A172 (cell line): ENCODE measurements at regions not wholly inside any gene's neighbourhood (a gene's known extent, or its start where the extent isn't known, plus 50 kb on each side); places are given as distances from the start of the nearest gene placed in this dataset.
"Not testable (repeated sequence)": the region's sequence is repeated elsewhere in the genome, so short reads cannot be mapped to it uniquely, and the experiment has no call there.

Experiments
- DNase-seq: peaks from one replicate; pipeline ENCODE4 v3.0.0-alpha.2; 2015; ENCODE audit warnings: low spot score

DNA sequence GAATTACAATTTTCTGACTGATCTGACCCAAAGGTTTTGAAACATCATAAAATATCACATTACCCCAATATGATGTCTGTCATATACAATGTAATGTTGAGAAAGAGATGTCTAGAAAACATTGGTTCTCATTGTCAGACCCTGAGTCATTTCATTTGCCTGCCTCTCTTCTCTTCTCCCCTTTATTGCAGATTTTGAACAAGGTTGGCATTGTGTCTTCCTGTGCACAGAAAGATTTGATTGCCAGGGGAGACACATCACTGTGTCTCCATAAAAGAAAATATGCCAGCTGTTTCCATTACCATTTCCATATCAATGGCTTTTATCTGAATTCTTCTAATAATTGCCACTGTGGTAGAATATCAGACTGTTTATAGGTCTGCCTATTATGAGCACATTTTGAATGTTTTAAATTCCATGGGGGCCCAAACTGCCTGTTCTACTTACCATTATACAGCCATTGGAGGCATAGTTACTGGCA, 65.6 kb downstream of the IFI44 start:
- DNase-seq, result no peak

DNA sequence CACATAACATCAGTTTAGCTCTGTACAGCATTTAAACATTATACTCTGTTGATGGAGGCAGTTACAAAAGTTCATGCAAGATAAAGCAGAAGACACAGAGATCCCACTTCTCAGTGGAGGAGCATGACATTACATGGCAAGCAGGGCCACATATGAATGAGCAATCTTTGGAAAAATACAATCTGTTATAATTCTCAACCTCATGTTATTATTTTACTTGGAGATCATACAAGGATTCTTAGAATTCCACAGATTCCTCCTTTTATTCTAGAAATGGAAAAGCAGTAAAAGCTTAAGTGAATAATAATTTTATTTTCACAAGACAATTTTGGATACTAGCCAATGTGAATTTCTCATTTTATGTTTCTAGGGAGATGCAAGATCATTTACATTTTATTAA, 66.6 kb downstream of the IFI44 start:
- DNase-seq, result peak; percentile 16

- no peak for DNase-seq
Measured at GRCh38 chr1:78718566-78718965, 68.9 kb downstream of the IFI44 start.

GRCh38 chr1:78721136-78721535, 71.5 kb downstream of the IFI44 start:
- no peak for DNase-seq

GRCh38 chr1:78722105-78722504, 72.5 kb downstream of the IFI44 start:
- no peak for DNase-seq

GRCh38 chr1:78722521-78722920, 72.9 kb downstream of the IFI44 start:
- DNase-seq, result no peak

GRCh38 chr1:78722947-78723346, 73.3 kb downstream of the IFI44 start:
- DNase-seq, result no peak

DNA sequence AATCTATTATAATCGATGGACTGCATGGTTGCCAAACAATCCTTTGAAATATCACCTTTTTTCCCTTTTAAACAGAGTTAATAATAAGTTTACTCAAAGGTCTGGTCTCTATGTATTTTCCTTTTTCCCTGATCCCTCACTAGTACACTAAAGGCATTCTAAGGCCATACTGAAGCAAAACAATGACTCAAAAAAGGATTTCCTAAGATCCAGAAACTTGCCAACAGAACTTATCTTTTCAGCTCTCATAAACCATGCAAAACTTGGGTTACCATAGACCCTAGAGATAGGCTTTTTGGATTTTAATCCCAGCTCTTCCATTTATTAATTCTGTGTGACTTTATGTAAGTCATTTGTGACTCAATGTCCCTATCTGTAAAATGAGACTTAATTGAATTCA, 77.1 kb downstream of the IFI44 start:
- no peak for DNase-seq

- no peak for DNase-seq
Measured at GRCh38 chr1:78728359-78728758, 78.7 kb downstream of the IFI44 start.

- no peak for DNase-seq
Measured at GRCh38 chr1:78730054-78730453, 80.4 kb downstream of the IFI44 start.

GRCh38 chr1:78731674-78732073, 82.0 kb downstream of the IFI44 start:
- DNase-seq, result no peak

DNA sequence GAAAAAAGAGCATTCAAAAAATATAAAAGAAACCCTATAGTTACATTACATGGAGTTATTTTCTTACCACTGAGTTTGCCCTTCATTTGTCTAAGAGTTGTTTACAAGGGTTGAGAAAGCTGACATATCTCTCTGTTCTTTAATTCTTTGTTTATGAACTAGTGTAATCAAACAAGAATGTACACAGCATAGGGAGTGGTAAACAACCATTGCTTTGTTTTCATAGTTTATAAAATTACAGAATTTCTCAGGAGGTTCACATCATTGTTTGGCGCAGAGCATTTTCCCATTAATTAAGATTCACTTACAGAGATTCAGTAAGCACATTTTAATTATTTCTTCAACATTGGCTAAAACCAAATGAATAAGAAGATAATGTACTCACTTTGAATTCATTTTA, 87.6 kb downstream of the IFI44 start:
- DNase-seq, result no peak

GRCh38 chr1:78743626-78744025, 94.0 kb downstream of the IFI44 start:
- DNase-seq, result peak; percentile 34

DNA sequence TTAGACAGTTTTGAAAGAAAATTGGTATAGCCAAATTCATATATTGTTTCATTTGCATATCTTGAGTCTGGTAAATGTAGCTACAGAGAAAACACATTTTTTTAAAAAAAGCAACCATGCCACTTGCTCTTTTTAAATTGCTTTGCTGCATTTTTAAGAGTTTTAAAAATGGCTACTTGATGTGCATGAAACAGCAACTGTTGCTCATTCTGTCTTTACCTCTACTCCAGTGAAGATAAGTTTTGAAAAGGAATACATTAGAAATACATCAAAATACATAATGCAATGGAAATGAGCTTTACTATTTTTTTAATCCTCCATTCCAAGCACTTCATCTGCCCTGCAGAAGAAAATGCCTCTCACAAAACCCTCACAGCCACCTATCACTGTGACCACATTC, 95.5 kb downstream of the IFI44 start:
- DNase-seq, result no peak

- not testable (repeated sequence) for DNase-seq
Measured at GRCh38 chr1:78753679-78754078, 104.0 kb downstream of the IFI44 start.

GRCh38 chr1:78755986-78756385, 106.4 kb downstream of the IFI44 start:
- DNase-seq, result no peak

- DNase-seq, result no peak
Measured at GRCh38 chr1:78758506-78758905, 108.9 kb downstream of the IFI44 start.

DNA sequence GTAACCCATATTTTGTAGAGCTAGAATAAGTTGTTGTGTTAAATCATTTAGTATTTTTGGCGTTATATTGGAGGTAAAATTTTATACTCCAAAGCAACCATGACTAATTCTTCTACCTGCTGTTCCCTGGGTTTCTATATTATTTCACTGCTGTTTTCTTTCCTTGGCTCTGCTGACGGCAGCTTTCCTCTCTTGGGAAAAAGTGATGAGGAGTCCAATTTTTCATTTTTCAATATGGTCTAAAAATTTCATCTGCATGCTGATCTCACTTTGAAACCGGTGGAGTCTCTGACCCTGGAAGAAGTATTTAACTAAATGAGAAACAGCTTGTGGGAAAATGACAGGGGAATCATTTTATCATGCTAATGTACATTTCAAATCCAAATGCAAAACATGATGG, 110.2 kb downstream of the IFI44 start:
- no peak for DNase-seq

GRCh38 chr1:78760858-78761257, 111.2 kb downstream of the IFI44 start:
- peak; percentile 38 for DNase-seq

DNA sequence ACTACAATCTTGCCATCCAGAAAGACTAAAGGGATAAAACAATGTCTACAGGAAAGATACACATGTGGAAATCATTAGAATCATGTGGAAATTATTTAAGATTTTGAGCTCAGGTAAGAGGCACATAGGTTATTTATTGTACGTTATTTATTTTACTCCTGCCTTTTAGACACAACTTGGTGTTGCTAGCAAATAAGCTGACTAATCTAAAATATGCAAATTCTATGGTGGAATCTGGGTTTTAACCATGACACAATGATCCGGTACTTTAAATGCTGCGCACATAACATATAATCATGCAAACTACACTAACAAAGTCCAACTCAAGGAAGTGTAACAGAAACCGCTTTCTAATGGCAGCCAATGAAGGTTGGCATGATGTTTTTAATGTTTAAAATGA, 112.5 kb downstream of the IFI44 start:
- DNase-seq, result no peak

GRCh38 chr1:78765489-78765888, 115.9 kb downstream of the IFI44 start:
- DNase-seq, result no peak

DNA sequence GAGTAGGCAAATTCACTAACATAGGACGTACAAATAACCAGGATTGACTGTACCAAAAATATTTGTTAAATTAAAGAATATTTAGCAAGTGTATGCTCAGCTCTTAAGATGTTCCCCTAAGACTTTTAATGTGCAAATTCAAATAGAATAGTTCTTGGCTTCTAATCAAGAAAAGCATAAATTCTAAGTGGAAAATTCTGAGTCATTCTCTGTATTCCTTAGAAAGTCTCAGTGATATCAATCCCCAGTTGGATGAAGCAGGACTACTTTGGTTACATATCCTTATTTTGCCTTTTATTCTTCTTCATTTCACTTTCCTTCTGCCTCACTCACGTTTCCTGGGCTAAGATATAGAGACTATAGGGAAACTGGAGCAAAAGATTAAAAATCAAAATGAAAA, 130.2 kb downstream of the IFI44 start:
- DNase-seq, result peak; percentile 2

DNA sequence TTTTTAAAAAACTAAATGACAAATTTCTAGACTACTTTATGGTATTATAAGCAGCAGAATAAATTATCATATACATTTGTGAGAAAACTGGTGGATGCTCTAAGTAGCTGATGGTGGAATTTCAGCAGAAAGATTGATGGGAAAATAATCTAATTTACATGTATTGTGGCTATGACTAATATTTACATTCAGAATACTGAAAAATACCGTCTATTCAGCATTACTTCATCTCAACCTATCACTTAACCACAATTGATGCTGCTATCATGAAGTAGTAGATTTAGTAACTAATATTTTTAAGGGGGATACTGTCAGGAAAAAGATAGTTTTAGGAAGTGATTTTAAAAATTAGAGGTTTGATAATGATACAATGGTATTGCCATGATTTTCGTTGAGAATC, 137.9 kb downstream of the IFI44 start:
- no peak for DNase-seq

DNA sequence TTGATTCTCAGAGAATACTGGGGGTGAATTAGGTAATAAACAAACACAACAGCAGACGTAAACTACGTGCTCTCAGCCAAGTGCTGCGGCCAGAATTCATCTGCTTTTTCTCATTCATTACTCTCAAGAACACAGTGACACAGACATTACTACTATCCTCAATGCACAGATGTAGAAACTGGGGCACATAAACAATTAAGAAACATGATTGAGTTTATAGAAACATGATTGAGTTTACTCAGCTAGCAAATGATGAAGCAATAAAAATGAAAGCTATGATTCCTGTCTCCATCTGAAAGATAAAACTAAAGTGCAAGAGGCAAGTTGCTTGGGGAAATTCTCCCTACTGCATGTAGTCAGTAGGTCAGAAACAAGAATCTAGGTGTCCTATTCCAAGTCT, 140.5 kb downstream of the IFI44 start:
- no peak for DNase-seq

DNA sequence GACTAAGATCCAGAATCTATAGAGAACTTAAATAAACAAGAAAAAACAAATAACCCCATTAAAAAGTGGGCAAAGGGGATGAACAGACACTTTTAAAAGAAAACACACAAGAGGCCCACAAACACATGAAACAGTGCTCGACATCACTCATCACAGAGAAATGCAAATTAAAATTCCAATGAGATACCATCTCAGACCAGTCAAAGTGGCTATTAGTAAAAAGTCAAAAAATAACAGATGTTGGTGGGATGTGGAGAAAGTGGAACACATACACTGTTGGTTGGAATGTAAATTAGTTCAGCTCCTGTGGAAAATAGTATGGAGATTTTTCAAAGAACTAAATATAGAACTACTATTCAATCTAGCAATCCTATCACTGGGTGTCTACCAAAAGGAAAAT, 143.1 kb downstream of the IFI44 start:
- no peak for DNase-seq
